ENCODE measurements at regions not wholly inside any gene's neighbourhood (a gene's known extent, or its start where the extent isn't known, plus 50 kb on each side); places are given as distances from the start of the nearest gene placed in this dataset.

GRCh38 chr13:20287976-20288375, 55.9 kb upstream of the GJB6 start:
- intact Hi-C loops (cut with DNase I) = no loop called here
- H3K36me3 ChIP-seq = no peaks in the 10 kb centered on the region
- ATAC-seq = no peak
- H3K27ac ChIP-seq = no peak overlapping the region
- DNase-seq = no peak
- no peak for TF ChIP-seq CTCF (IDR thresholded peaks at IDR 0.05)
- H3K9me3 ChIP-seq = peaks cover 0 to 39% of the 10 kb centered on the region in 2 donors
- no peak overlapping the region for H3K4me3 ChIP-seq
- no peaks in the 10 kb centered on the region for H3K27me3 ChIP-seq
- H3K4me1 ChIP-seq = no peaks in the 10 kb centered on the region

- DNase-seq (no peak), ATAC-seq (no peak)
- Histone ChIP-seq H3K27me3 (no peaks in the 10 kb centered on the region), H3K9me3 (peaks cover 0 to 54% of the 10 kb centered on the region in 2 donors), H3K36me3 (no peaks in the 10 kb centered on the region), H3K27ac (no peak overlapping the region), H3K4me1 (no peaks in the 10 kb centered on the region), H3K4me3 (no peak overlapping the region)
- no peak for TF ChIP-seq CTCF (IDR thresholded peaks at IDR 0.05)
- intact Hi-C loops (cut with DNase I) = no loop called here
Measured at GRCh38 chr13:20285530-20285929, 53.4 kb upstream of the GJB6 start.
